ENCODE measurements at regions not wholly inside any gene's neighbourhood (a gene's known extent, or its start where the extent isn't known, plus 50 kb on each side); places are given as distances from the start of the nearest gene placed in this dataset.

- DNase-seq (ENCODE audit: low spot score) = no peak
- Histone ChIP-seq H3K27me3 (no peaks in the 10 kb centered on the region), H3K4me3 (no peak overlapping the region), H3K9me3 (no peaks in the 10 kb centered on the region), H3K4me1 (no peaks in the 10 kb centered on the region), H3K27ac (no peak overlapping the region), H3K36me3 (no peaks in the 10 kb centered on the region)
- TF ChIP-seq CTCF (IDR thresholded peaks at IDR 0.05) = no peak
These were observed 940.3 kb upstream of the ADGRL3 start for GRCh38 chr4:60259781-60260180.

GRCh38 chr4:60266505-60266904, 933.6 kb upstream of the ADGRL3 start:
- Histone ChIP-seq H3K36me3 (no peaks in the 10 kb centered on the region), H3K4me3 (no peak overlapping the region), H3K27ac (no peak overlapping the region), H3K4me1 (no peaks in the 10 kb centered on the region), H3K27me3 (no peaks in the 10 kb centered on the region), H3K9me3 (peaks cover 0 to 6% of the 10 kb centered on the region in 2 donors)
- DNase-seq (ENCODE audit: low spot score) = no peak
- no peak for TF ChIP-seq CTCF (IDR thresholded peaks at IDR 0.05)

GRCh38 chr4:60296386-60296785, 903.7 kb upstream of the ADGRL3 start:
- Histone ChIP-seq H3K4me3 (no peak overlapping the region), H3K36me3 (no peaks in the 10 kb centered on the region), H3K4me1 (no peaks in the 10 kb centered on the region), H3K27me3 (no peaks in the 10 kb centered on the region), H3K9me3 (no peaks in the 10 kb centered on the region), H3K27ac (no peak overlapping the region)
- DNase-seq (ENCODE audit: low spot score) = no peak
- TF ChIP-seq CTCF (IDR thresholded peaks at IDR 0.05) = no peak

- Histone ChIP-seq H3K27me3 (no peaks in the 10 kb centered on the region), H3K27ac (no peak overlapping the region), H3K4me1 (no peaks in the 10 kb centered on the region), H3K36me3 (no peaks in the 10 kb centered on the region), H3K9me3 (no peaks in the 10 kb centered on the region), H3K4me3 (no peak overlapping the region)
- DNase-seq (ENCODE audit: low spot score) = no peak
- no peak for TF ChIP-seq CTCF (IDR thresholded peaks at IDR 0.05)
These were observed 886.4 kb upstream of the ADGRL3 start for GRCh38 chr4:60313611-60314178.

- no peak for TF ChIP-seq CTCF (IDR thresholded peaks at IDR 0.05)
- no peaks in the 10 kb centered on the region for H3K27me3 ChIP-seq
- H3K4me3 ChIP-seq = no peak overlapping the region
- no peaks in the 10 kb centered on the region for H3K4me1 ChIP-seq
- no peak overlapping the region for H3K27ac ChIP-seq
- H3K9me3 ChIP-seq = no peaks in the 10 kb centered on the region
- no peaks in the 10 kb centered on the region for H3K36me3 ChIP-seq
- no peak for DNase-seq (ENCODE audit: low spot score)
These were observed 885.7 kb upstream of the ADGRL3 start for GRCh38 chr4:60314416-60314815.

- DNase-seq (ENCODE audit: low spot score) = no peak
- no peaks in the 10 kb centered on the region for H3K9me3 ChIP-seq
- H3K4me1 ChIP-seq = no peaks in the 10 kb centered on the region
- no peaks in the 10 kb centered on the region for H3K36me3 ChIP-seq
- H3K4me3 ChIP-seq = no peak overlapping the region
- no peak for TF ChIP-seq CTCF (IDR thresholded peaks at IDR 0.05)
- H3K27me3 ChIP-seq = no peaks in the 10 kb centered on the region
- H3K27ac ChIP-seq = no peak overlapping the region
These were observed 884.5 kb upstream of the ADGRL3 start for GRCh38 chr4:60315586-60315985.

Measured in right atrium auricular region (tissue), 2 donors.